PC-3 (cell line): ENCODE measurements at regions not wholly inside any gene's neighbourhood (a gene's known extent, or its start where the extent isn't known, plus 50 kb on each side); places are given as distances from the start of the nearest gene placed in this dataset.

ENCODE experiments used
- CTCF ChIP-seq: fragments of 300-600 bp; sonication (generic); conservative IDR thresholded peaks from 2 replicates; pipeline ENCODE4 v1.5.1; 2017; ENCODE audit warnings: antibody characterized with exemption, low read depth, mild to moderate bottlenecking, low read length
- EZH2 ChIP-seq: fragments of 300-600 bp; sonication (generic); IDR thresholded peaks from one replicate; pipeline ENCODE4 v1.6.1; 2017; ENCODE audit warnings: antibody characterized with exemption, mild to moderate bottlenecking, low read length; ENCODE audit not compliant: unreplicated experiment

- no peak for TF ChIP-seq EZH2
- TF ChIP-seq CTCF: no peak
Observed at GRCh38 chr3:103752986-103753385, 1318.2 kb downstream of the ZPLD1 start.
